IPS-15b (cell line): ENCODE measurements at regions not wholly inside any gene's neighbourhood (a gene's known extent, or its start where the extent isn't known, plus 50 kb on each side); places are given as distances from the start of the nearest gene placed in this dataset.

Experiments used
- H3K27me3 ChIP-seq: one replicate; pipeline ENCODE4 v1.6.1; 2013; ENCODE audit warnings: low read length; ENCODE audit not compliant: control insufficient read depth, insufficient read depth
- H3K36me3 ChIP-seq: one replicate; pipeline ENCODE4 v1.6.1; 2013; ENCODE audit warnings: low read length; ENCODE audit not compliant: control insufficient read depth, insufficient read depth
- H3K4me1 ChIP-seq: one replicate; pipeline ENCODE4 v1.6.1; 2013; ENCODE audit warnings: mild to moderate bottlenecking, low read length; ENCODE audit not compliant: control insufficient read depth, insufficient read depth
- H3K4me3 ChIP-seq: one replicate; pipeline ENCODE4 v1.5.1; 2013; ENCODE audit warnings: low read depth, low read length
- H3K9ac ChIP-seq: one replicate; pipeline ENCODE4 v1.6.1; 2013; ENCODE audit warnings: low read depth, mild to moderate bottlenecking, low read length
- H3K9me3 ChIP-seq: one replicate; pipeline ENCODE4 v1.6.1; 2013; ENCODE audit warnings: mild to moderate bottlenecking, low read length; ENCODE audit not compliant: control insufficient read depth, insufficient read depth

GRCh38 chr2:19484736-19485135 lies 126.3 kb upstream of the OSR1 start:
- Histone ChIP-seq H3K27me3 (no peaks in the 10 kb centered on the region), H3K4me3 (no peak overlapping the region), H3K4me1 (no peaks in the 10 kb centered on the region), H3K9me3 (no peaks in the 10 kb centered on the region), H3K9ac (no peak overlapping the region), H3K36me3 (no peaks in the 10 kb centered on the region)

- H3K36me3 ChIP-seq = no peaks in the 10 kb centered on the region
- no peaks in the 10 kb centered on the region for H3K27me3 ChIP-seq
- no peaks in the 10 kb centered on the region for H3K4me1 ChIP-seq
- H3K4me3 ChIP-seq = no peak overlapping the region
- H3K9me3 ChIP-seq = no peaks in the 10 kb centered on the region
- no peak overlapping the region for H3K9ac ChIP-seq
These were observed 122.2 kb upstream of the OSR1 start for GRCh38 chr2:19480673-19481072.

GRCh38 chr2:19479666-19480065 lies 121.2 kb upstream of the OSR1 start:
- no peak overlapping the region for H3K4me3 ChIP-seq
- no peaks in the 10 kb centered on the region for H3K9me3 ChIP-seq
- H3K36me3 ChIP-seq = no peaks in the 10 kb centered on the region
- no peak overlapping the region for H3K9ac ChIP-seq
- no peaks in the 10 kb centered on the region for H3K4me1 ChIP-seq
- H3K27me3 ChIP-seq = no peaks in the 10 kb centered on the region

GRCh38 chr2:19478409-19478808 lies 120.0 kb upstream of the OSR1 start:
- Histone ChIP-seq H3K9ac (no peak overlapping the region), H3K36me3 (no peaks in the 10 kb centered on the region)

GRCh38 chr2:19476327-19476726 lies 117.9 kb upstream of the OSR1 start:
- Histone ChIP-seq H3K9ac (no peak overlapping the region), H3K4me3 (no peak overlapping the region), H3K27me3 (no peaks in the 10 kb centered on the region), H3K4me1 (no peaks in the 10 kb centered on the region), H3K9me3 (no peaks in the 10 kb centered on the region), H3K36me3 (no peaks in the 10 kb centered on the region)

More at GRCh38 chr2:19478409-19478808, 120.0 kb upstream of the OSR1 start:
- H3K27me3 ChIP-seq = no peaks in the 10 kb centered on the region
- no peak overlapping the region for H3K4me3 ChIP-seq
- no peaks in the 10 kb centered on the region for H3K4me1 ChIP-seq
- H3K9me3 ChIP-seq = no peaks in the 10 kb centered on the region

- no peaks in the 10 kb centered on the region for H3K36me3 ChIP-seq
- no peaks in the 10 kb centered on the region for H3K27me3 ChIP-seq
- no peak overlapping the region for H3K9ac ChIP-seq
- H3K4me1 ChIP-seq = no peaks in the 10 kb centered on the region
- no peaks in the 10 kb centered on the region for H3K9me3 ChIP-seq
- H3K4me3 ChIP-seq = no peak overlapping the region
These were observed 115.7 kb upstream of the OSR1 start for GRCh38 chr2:19474128-19474527.

- H3K4me3 ChIP-seq = no peak overlapping the region
- no peaks in the 10 kb centered on the region for H3K36me3 ChIP-seq
- H3K9me3 ChIP-seq = no peaks in the 10 kb centered on the region
- H3K9ac ChIP-seq = no peak overlapping the region
- no peaks in the 10 kb centered on the region for H3K4me1 ChIP-seq
- H3K27me3 ChIP-seq = no peaks in the 10 kb centered on the region
These were observed 114.9 kb upstream of the OSR1 start for GRCh38 chr2:19473350-19473749.

- H3K4me1 ChIP-seq = no peaks in the 10 kb centered on the region
- no peaks in the 10 kb centered on the region for H3K36me3 ChIP-seq
These were observed 114.1 kb upstream of the OSR1 start for GRCh38 chr2:19472391-19472978.

GRCh38 chr2:19471491-19471890 lies 113.1 kb upstream of the OSR1 start:
- Histone ChIP-seq H3K9ac (no peak overlapping the region), H3K4me3 (no peak overlapping the region), H3K36me3 (no peaks in the 10 kb centered on the region), H3K4me1 (no peaks in the 10 kb centered on the region), H3K9me3 (no peaks in the 10 kb centered on the region), H3K27me3 (no peaks in the 10 kb centered on the region)

More at GRCh38 chr2:19472391-19472978, 114.1 kb upstream of the OSR1 start:
- H3K4me3 ChIP-seq = no peak overlapping the region
- H3K27me3 ChIP-seq = no peaks in the 10 kb centered on the region
- no peaks in the 10 kb centered on the region for H3K9me3 ChIP-seq
- H3K9ac ChIP-seq = no peak overlapping the region

- H3K36me3 ChIP-seq = no peaks in the 10 kb centered on the region
- H3K9ac ChIP-seq = no peak overlapping the region
- H3K9me3 ChIP-seq = no peaks in the 10 kb centered on the region
- H3K4me3 ChIP-seq = no peak overlapping the region
- peaks cover 13% of the 10 kb centered on the region for H3K4me1 ChIP-seq
- no peaks in the 10 kb centered on the region for H3K27me3 ChIP-seq
These were observed 107.6 kb upstream of the OSR1 start for GRCh38 chr2:19465978-19466377.

GRCh38 chr2:19462256-19462645 lies 103.8 kb upstream of the OSR1 start:
- peaks cover 19% of the 10 kb centered on the region for H3K4me1 ChIP-seq
- H3K4me3 ChIP-seq = no peak overlapping the region
- H3K27me3 ChIP-seq = no peaks in the 10 kb centered on the region
- no peak overlapping the region for H3K9ac ChIP-seq
- H3K9me3 ChIP-seq = no peaks in the 10 kb centered on the region
- H3K36me3 ChIP-seq = no peaks in the 10 kb centered on the region

GRCh38 chr2:19461504-19462255 lies 103.3 kb upstream of the OSR1 start:
- Histone ChIP-seq H3K9me3 (no peaks in the 10 kb centered on the region), H3K4me1 (peaks cover 19% of the 10 kb centered on the region), H3K9ac (no peak overlapping the region), H3K27me3 (no peaks in the 10 kb centered on the region), H3K4me3 (no peak overlapping the region), H3K36me3 (no peaks in the 10 kb centered on the region)
